ENCODE measurements at regions not wholly inside any gene's neighbourhood (a gene's known extent, or its start where the extent isn't known, plus 50 kb on each side); places are given as distances from the start of the nearest gene placed in this dataset.
"Not testable (repeated sequence)": the region's sequence is repeated elsewhere in the genome, so short reads cannot be mapped to it uniquely, and the experiment has no call there.

- DNase-seq = no peak
Measured at GRCh38 chr5:62190931-62191330, 115.1 kb upstream of the KIF2A start.

DNA sequence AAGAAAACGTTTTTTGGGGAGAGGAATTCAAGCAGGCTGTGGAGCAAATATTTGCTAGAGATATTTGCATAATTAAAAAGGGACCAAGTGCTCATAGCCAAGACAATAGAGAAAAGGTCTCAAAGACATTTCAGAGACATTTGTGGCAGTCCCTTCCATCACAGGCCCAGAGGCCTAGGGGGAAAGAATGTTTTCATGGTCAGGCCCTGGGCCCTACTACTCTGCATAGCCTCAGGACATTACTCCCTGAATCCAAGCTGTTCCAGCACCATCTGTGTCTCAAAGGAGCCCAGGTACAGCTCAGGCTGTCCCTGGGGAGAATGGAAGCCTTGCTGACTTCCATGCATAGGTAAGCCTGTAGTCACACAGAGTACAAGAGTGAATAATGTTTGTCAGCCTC is 113.0 kb upstream of the KIF2A start:
- no peak for DNase-seq

GRCh38 chr5:62196532-62196931 is 109.5 kb upstream of the KIF2A start:
- not testable (repeated sequence) for DNase-seq

DNA sequence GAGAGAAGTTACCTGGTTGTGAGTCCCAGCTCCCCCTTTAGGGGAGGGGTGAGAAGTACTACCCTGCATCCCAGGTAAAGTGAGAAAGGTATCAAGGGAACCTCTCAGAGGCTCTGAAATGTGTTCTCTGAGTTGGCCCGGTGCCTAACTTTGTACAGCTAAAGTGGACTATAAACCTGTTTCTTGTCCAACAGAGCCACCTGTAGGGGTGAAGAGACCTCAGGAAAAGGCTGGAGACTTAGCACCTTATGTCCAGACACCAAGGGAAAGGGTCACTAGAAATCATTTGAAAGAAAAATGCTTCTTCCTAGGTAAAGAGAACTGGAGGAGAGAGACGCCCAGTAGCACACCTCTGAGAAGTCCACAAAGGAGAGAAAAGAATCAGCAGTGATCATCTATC is 108.3 kb upstream of the KIF2A start:
- DNase-seq = no peak

- DNase-seq = no peak
Measured at GRCh38 chr5:62198421-62198820, 107.6 kb upstream of the KIF2A start.

GRCh38 chr5:62199792-62200716 is 106.0 kb upstream of the KIF2A start:
- DNase-seq = peak; percentile 21

- no peak for DNase-seq
Measured at GRCh38 chr5:62206150-62206829, 99.7 kb upstream of the KIF2A start.

DNA sequence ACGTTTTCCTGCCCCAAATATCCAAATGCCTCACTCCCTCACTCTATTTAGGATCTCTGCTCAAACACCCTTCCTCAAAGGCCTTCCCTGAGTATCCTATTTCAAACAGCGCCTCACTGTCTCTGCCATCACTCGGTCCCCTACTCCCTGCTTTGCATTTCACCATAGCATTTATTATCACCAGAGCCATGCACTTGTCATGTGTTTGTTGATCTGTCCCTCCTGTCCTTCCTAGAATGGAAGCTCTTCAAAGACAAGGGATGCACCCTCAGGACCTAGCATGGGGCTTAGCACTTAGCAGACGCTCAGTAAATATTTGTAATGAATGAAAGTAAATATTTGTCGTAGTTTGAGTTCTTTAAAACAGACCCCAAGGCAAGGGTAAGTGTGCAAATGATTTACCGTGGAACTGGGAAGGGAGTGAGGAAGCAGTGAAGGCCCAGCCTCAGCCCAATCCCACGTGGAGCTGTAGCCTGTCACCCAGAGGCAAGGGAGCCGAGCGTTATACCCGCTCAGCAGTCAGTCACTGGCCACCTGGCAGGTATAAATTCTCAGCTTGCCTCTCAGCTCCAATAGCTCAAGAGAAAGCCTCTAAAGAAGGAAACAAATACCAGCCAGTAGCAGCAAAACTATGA is 97.7 kb upstream of the KIF2A start:
- no peak for DNase-seq

DNA sequence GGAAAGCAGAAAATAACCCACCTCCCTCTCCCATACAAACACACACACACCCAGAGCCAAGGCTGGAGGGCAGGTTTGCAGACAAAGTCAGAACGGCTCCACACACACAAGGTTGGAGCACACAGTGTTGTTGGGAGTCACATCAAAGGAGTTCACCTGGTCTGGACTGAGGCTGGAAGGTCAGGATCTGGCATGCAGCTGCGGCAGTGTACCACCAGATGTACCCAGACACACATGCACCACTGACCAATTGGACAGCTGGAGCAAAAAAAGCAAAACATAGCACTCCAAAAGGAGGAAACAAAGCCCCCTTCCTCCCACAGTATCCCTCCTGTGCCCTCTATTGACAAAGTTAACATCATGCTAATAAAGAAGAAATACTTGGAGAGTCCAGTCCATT is 94.6 kb upstream of the KIF2A start:
- DNase-seq = no peak

GRCh38 chr5:62212648-62213047 is 93.4 kb upstream of the KIF2A start:
- DNase-seq = no peak

- DNase-seq = no peak
Measured at GRCh38 chr5:62214701-62215100, 91.3 kb upstream of the KIF2A start.

DNA sequence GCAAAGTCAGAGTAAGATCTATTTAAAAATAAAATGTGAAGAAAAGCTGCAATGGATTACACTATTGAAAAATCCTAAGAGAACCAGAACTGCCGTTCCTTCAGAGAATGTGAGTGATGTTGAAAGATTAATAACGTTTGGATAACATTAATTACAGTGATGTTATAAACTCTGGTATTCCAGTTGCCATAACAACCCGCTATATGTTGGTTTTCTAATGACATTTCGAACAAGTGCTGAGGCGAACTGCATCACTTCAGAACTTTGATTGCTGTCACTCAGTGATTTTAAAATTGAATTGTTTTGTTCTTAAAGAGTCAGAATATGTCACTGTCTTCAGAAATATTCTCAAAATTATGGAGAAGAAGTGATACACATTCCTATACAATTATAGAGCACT is 89.4 kb upstream of the KIF2A start:
- DNase-seq = not testable (repeated sequence)

DNA sequence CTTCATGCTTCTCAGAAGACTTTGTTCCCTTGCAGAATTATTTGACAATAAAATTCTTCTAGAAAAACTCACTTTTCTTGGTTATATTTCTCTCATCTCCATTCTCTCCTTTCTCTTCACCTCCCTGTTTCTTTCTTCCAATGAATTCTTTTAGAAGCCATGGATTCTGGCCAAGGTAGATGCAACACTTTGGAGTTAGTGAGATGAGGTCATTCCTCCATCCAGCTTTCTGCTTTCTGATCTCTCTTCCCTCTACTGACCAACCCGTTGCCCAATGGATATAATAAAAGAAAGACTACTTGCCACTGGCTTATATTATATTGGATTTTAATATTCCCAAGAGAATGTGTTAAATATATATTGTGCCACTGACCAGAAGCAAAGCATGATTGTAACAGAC is 88.9 kb upstream of the KIF2A start:
- DNase-seq = not testable (repeated sequence)

- DNase-seq = not testable (repeated sequence)
Measured at GRCh38 chr5:62218860-62219259, 87.1 kb upstream of the KIF2A start.

- DNase-seq = not testable (repeated sequence)
Measured at GRCh38 chr5:62221881-62222280, 84.1 kb upstream of the KIF2A start.

- DNase-seq = not testable (repeated sequence)
Measured at GRCh38 chr5:62222305-62222704, 83.7 kb upstream of the KIF2A start.

DNA sequence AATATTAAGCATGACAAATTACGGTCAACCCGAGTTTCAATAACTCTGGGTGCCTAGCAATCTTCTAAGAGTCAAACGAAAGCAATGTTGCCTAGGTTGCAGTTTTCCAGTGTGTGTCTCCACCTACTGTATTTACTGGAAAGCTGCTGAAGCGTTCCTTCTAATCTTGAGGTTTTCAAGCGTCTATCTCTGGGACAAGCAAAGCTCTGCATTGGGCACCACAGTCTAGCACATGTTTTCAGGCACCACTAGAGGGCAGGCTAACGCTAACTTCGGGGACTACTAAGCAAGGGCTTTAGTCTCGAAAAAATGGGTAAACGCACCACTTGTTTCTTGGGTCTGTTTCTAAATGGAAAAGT is 82.7 kb upstream of the KIF2A start:
- DNase-seq = peak; percentile 83

DNA sequence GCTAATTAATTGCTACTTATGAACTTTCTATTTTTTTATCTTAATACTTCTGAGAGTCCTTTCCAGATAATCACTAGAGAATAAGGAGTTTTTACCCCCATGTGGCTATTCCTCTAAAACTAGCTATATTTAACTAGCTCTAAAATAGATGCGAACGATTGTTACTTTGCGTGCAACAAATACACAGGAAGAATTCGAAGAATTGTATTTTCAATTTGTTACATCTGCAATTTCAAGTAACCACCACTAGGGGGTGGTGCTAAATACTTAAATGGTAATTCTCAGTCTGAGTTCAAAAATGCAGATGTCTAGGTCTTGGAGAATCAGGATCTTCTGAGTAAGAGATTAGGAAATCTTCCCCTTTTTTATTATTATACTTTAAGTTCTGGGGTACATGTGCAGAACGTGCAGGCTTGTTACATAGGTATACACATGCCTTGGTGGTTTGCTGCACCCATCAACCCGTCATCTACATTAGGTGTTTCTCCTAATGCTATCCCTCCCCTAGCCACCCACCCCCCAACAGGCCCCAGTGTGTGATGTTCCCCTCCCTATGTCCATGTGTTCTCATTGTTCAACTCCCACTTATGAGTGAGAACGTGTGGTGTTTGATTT is 80.9 kb upstream of the KIF2A start:
- DNase-seq = not testable (repeated sequence)

DNA sequence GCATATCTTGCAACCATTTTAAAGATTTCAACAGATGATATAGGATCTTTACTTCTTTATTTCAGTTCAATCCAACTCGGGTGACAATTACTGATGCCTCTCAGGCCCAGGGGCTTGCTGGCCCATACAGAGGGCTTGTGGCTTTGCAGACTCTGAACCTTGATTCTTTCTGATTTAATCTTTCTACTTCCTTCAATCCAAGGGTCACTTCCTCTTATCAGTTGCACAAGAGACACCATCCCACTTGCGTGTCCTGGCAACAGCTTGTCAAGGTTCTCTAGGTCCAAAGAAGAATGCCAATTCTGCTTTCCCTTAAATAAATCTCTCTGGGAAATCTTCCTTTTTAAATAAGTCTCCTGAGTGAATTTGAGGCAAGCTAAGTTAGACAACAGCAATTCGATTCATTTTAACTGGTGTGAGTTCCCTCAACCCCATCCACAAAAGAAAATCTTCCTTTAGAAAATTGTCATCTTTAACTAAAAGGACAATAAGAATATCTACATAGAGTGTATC is 75.1 kb upstream of the KIF2A start:
- not testable (repeated sequence) for DNase-seq

DNA sequence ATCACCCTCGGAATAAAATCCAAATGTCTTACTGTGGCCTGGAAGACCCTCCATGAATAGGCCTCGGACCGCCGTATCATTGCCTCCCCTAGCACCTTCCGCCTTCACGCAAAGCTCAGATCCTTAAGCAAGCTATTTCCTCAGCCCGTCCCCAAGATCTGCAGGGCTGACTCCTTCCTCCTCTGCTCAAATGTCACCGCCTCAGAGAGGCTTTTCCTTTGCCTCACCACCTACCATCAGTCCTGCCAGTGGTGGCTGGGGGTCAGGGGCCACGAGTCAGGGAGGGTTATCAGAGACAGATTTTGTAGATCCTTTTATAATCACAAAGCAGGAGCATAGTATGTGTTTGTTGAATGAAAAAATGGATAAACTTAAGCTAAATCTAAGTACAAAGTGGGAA is 74.4 kb upstream of the KIF2A start:
- no peak for DNase-seq

DNA sequence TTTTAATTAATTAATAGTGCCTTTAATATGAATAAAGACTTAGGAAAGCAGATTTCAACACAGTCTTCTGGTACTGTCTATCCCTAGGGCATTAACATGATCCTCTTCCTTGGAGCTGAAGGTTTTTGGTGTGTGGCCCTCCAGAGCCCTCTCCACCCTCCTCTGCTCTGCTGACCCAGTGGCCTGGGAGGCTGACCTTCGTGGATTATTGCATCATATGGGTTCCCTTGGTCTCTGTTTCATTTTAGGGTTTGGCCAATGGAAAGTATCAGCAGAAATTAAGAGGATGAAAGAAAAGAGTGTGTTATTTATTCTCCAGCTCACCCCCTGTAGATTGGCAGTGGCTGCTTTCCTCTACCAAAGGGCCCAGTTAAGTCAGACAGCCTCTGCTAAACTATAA is 73.8 kb upstream of the KIF2A start:
- DNase-seq = not testable (repeated sequence)

- DNase-seq = not testable (repeated sequence)
Measured at GRCh38 chr5:62233083-62234046, 72.6 kb upstream of the KIF2A start.
